Neural cell (in vitro differentiated cells): ENCODE measurements at regions not wholly inside any gene's neighbourhood (a gene's known extent, or its start where the extent isn't known, plus 50 kb on each side); places are given as distances from the start of the nearest gene placed in this dataset.

Source experiments
- EP300 ChIP-seq: fragments of 450-650 bp; conservative IDR thresholded peaks from 2 replicates; pipeline ENCODE4 v1.6.1; 2014; ENCODE audit warnings: antibody characterized with exemption, mild to moderate bottlenecking, moderate library complexity; ENCODE audit not compliant: poor library complexity, severe bottlenecking
- EZH2 ChIP-seq: fragments of 200-600, 300-800 bp; shearing (Covaris generic), sonication (generic); IDR thresholded peaks from 2 replicates; pipeline ENCODE4 v1.6.1; 2014; ENCODE audit warnings: antibody characterized with exemption, low read length, borderline replicate concordance, mild to moderate bottlenecking; ENCODE audit not compliant: insufficient read depth, poor library complexity, severe bottlenecking
- POLR2AphosphoS5 ChIP-seq: IDR thresholded peaks from 2 replicates; pipeline ENCODE4 v1.6.1; 2012
- RAD21 ChIP-seq: fragments of 450-650 bp; conservative IDR thresholded peaks from 2 replicates; pipeline ENCODE4 v1.6.1; 2014; ENCODE audit warnings: antibody characterized with exemption, mild to moderate bottlenecking, moderate library complexity
- TAF1 ChIP-seq: IDR thresholded peaks from 2 replicates; pipeline ENCODE4 v1.6.1; 2012; ENCODE audit warnings: low read depth
- TF ChIP-seq, protein P1 (sequence below): fragments of 450-650 bp; IDR thresholded peaks from 2 replicates; pipeline ENCODE4 v1.5.1; 2014; ENCODE audit warnings: antibody characterized with exemption, mild to moderate bottlenecking, moderate library complexity; ENCODE audit not compliant: poor library complexity, severe bottlenecking
- TF ChIP-seq, protein P2 (sequence below): IDR thresholded peaks from 2 replicates; pipeline ENCODE4 v1.6.1; 2012; ENCODE audit warnings: borderline replicate concordance

DNA sequence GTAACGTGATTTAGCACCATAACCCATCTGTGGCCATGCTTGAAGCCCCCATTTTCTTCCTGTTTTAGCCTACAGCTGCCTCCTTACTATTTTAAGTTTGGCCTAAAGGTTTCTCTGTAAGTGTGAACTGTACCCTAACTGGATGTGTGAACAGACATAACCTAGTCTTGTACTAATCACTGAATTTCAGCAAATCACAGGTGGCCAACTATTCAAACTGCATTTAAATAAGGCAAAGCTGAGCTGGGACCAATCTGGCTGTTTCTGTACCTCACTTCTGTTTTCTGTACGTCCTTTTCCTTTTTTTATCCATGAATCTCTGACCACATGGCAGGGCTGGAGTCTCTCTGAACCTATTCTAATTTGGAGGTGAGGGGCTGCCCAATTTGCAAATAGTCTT is 452.7 kb upstream of the HS6ST1 start:
- TF ChIP-seq TAF1 (no peak), RAD21 (no peak), POLR2AphosphoS5 (no peak), EP300 (no peak), EZH2 (no peak)
- TF ChIP-seq, protein P1, sequence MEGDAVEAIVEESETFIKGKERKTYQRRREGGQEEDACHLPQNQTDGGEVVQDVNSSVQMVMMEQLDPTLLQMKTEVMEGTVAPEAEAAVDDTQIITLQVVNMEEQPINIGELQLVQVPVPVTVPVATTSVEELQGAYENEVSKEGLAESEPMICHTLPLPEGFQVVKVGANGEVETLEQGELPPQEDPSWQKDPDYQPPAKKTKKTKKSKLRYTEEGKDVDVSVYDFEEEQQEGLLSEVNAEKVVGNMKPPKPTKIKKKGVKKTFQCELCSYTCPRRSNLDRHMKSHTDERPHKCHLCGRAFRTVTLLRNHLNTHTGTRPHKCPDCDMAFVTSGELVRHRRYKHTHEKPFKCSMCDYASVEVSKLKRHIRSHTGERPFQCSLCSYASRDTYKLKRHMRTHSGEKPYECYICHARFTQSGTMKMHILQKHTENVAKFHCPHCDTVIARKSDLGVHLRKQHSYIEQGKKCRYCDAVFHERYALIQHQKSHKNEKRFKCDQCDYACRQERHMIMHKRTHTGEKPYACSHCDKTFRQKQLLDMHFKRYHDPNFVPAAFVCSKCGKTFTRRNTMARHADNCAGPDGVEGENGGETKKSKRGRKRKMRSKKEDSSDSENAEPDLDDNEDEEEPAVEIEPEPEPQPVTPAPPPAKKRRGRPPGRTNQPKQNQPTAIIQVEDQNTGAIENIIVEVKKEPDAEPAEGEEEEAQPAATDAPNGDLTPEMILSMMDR: no peak
- TF ChIP-seq, protein P2, sequence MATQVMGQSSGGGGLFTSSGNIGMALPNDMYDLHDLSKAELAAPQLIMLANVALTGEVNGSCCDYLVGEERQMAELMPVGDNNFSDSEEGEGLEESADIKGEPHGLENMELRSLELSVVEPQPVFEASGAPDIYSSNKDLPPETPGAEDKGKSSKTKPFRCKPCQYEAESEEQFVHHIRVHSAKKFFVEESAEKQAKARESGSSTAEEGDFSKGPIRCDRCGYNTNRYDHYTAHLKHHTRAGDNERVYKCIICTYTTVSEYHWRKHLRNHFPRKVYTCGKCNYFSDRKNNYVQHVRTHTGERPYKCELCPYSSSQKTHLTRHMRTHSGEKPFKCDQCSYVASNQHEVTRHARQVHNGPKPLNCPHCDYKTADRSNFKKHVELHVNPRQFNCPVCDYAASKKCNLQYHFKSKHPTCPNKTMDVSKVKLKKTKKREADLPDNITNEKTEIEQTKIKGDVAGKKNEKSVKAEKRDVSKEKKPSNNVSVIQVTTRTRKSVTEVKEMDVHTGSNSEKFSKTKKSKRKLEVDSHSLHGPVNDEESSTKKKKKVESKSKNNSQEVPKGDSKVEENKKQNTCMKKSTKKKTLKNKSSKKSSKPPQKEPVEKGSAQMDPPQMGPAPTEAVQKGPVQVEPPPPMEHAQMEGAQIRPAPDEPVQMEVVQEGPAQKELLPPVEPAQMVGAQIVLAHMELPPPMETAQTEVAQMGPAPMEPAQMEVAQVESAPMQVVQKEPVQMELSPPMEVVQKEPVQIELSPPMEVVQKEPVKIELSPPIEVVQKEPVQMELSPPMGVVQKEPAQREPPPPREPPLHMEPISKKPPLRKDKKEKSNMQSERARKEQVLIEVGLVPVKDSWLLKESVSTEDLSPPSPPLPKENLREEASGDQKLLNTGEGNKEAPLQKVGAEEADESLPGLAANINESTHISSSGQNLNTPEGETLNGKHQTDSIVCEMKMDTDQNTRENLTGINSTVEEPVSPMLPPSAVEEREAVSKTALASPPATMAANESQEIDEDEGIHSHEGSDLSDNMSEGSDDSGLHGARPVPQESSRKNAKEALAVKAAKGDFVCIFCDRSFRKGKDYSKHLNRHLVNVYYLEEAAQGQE: no peak
